ENCODE measurements at regions not wholly inside any gene's neighbourhood (a gene's known extent, or its start where the extent isn't known, plus 50 kb on each side); places are given as distances from the start of the nearest gene placed in this dataset.
A peak's percentile ranks its signal among the peaks of the same experiment; 100 is the strongest.
"Not testable (repeated sequence)": the region's sequence is repeated elsewhere in the genome, so short reads cannot be mapped to it uniquely, and the experiment has no call there.

DNA sequence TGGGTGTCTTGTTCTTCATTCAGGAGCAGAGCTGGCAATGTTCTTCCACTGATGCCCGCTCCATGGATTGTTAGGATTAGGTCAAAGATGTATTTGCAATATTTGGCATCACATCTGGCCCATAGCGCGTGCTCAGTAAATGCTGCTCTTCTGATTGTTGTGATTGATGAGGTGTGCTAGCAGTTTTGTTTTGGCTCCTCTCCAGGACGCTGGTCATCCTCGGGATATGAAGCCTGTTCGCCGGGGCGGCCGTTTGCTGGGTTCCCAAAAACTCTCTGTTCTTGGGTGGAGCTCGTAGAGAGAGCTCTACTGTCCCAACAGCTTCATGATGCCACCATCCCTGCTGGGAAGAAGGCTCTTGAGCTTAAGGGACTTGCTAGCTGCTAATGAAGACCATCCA lies 96.9 kb downstream of the XRCC2 start:
- no peak for TF ChIP-seq CTCF (IDR thresholded peaks at IDR 0.05; ENCODE audit: extremely low read depth, insufficient read depth, missing control alignments)
- in situ Hi-C loops (cut with MboI; ENCODE audit: low pct_unique_long_range_greater_than_20kb, low sequenced_read_pairs, unreplicated experiment): no loop called here
- no peak for DNase-seq (ENCODE audit: low spot score)

DNA sequence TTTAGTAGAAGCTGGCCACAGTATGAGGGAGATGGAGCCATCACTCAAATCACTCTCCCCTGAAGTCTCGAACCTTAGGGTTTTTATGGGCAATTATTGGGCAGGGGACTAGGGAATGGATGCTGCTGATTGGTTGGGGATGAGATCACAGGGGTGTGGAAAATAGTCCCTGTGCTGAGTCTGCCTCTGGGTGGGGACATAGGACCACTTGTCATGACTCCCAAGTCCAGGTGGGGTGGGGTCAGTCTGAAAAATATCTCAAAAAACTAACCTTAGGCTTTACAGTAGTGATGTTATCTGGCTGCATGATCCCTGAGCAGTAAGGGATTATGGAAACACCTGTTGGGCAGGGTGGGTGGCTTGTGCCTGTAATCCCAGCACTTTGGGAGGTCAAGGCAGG lies 98.6 kb downstream of the XRCC2 start:
- no peak for TF ChIP-seq CTCF (IDR thresholded peaks at IDR 0.05; ENCODE audit: extremely low read depth, insufficient read depth, missing control alignments)
- no peak for DNase-seq (ENCODE audit: low spot score)
- in situ Hi-C loops (cut with MboI; ENCODE audit: low pct_unique_long_range_greater_than_20kb, low sequenced_read_pairs, unreplicated experiment): no loop called here

- no peak for TF ChIP-seq CTCF (IDR thresholded peaks at IDR 0.05; ENCODE audit: extremely low read depth, insufficient read depth, missing control alignments)
- in situ Hi-C loops (cut with MboI; ENCODE audit: low pct_unique_long_range_greater_than_20kb, low sequenced_read_pairs, unreplicated experiment): no loop called here
Measured at GRCh38 chr7:152574892-152575548, 100.9 kb downstream of the XRCC2 start.

GRCh38 chr7:152573186-152573585 lies 102.8 kb downstream of the XRCC2 start:
- DNase-seq (ENCODE audit: low spot score); in situ Hi-C loops (cut with MboI; ENCODE audit: low pct_unique_long_range_greater_than_20kb, low sequenced_read_pairs, unreplicated experiment): not testable (repeated sequence)

More at GRCh38 chr7:152574892-152575548, 100.9 kb downstream of the XRCC2 start:
- peak; percentile 67 for DNase-seq (ENCODE audit: low spot score)

DNA sequence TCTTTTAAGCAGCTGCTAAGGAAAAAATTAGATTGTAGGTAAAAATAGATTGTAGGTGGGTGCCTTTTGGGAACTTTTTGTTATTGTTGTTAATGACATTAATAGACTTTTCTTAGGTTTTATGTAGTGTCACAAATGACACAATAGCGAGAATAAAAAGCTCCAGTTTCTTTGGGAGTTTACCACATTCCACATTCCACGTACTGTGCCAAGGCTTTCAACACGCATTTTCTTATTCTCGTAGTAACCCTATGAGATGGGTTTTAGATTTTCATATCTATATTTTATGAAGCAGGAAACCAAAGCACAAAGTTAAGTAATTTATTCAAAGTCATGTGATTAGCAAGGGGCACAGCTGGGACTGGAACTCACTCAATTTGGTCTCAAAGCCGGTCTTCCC lies 103.8 kb downstream of the XRCC2 start:
- DNase-seq (ENCODE audit: low spot score): no peak
- in situ Hi-C loops (cut with MboI; ENCODE audit: low pct_unique_long_range_greater_than_20kb, low sequenced_read_pairs, unreplicated experiment): no loop called here
- no peak for TF ChIP-seq CTCF (IDR thresholded peaks at IDR 0.05; ENCODE audit: extremely low read depth, insufficient read depth, missing control alignments)

DNA sequence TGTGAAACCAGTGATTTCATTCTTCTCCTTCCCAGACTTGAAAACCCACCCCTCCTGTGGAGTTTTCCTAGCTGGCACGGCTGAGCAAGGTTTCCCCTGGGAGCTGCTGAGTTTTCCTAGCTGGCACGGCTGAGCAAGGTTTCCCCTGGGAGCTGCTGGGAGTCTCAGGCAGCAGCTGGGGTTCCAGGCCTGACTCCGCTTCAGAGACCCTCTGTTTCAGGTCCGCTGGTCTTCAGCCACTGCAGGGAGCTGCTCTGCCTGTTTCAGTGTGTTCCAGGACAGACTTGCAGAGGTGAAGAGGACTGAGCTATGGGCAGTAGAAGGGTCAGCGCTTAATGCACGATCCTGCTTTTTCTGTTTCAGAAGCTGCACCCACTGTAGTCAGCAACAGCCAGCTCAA lies 104.9 kb downstream of the XRCC2 start:
- no peak for TF ChIP-seq CTCF (IDR thresholded peaks at IDR 0.05; ENCODE audit: extremely low read depth, insufficient read depth, missing control alignments)
- DNase-seq (ENCODE audit: low spot score): no peak
- in situ Hi-C loops (cut with MboI; ENCODE audit: low pct_unique_long_range_greater_than_20kb, low sequenced_read_pairs, unreplicated experiment): no loop called here

DNA sequence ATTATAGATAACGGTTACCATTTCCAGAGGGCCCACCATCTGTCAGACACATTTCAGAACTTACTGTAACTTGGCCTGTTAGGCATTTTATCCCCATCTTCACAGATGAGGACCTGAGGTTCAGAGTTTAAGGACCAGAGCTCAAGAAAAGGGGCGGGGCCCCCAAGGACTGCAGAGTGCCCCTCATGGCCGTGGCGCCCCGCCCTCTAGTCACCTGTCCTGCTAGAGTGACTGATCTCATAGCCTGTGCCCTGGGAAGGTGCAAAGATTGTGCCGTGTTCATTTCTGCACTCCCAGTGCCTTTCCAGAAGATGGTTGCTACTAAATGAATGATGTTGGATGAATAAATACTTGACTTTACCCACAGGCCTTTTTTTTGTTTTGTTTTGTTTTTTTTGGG lies 107.0 kb downstream of the XRCC2 start:
- no peak for DNase-seq (ENCODE audit: low spot score)
- no peak for TF ChIP-seq CTCF (IDR thresholded peaks at IDR 0.05; ENCODE audit: extremely low read depth, insufficient read depth, missing control alignments)
- in situ Hi-C loops (cut with MboI; ENCODE audit: low pct_unique_long_range_greater_than_20kb, low sequenced_read_pairs, unreplicated experiment): no loop called here
